ENCODE measurements at regions not wholly inside any gene's neighbourhood (a gene's known extent, or its start where the extent isn't known, plus 50 kb on each side); places are given as distances from the start of the nearest gene placed in this dataset.

DNA sequence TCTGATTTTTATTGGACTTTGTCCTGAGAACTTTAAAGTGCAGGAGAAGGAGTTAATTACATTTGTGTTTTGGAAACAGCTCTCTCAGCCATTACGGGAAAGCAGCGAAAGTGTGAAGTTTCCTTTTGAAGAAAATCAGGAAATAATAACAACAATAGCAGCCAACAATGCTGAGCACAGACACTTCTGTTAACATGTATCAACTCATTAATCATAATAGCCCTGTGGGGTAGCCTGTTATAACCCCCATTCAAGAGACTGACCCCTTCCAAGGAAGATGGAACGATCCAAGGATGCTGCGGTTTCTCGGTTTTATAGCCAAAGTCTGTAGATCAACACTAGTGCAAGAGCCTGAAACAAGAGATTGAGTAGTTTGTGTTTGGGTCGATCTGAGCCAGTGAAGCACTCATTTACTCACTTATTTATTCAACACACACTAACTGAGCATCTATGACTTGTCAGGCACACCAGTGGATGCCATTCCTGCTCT is 195.5 kb downstream of the DRD1 start:
- FAIRE-seq (no peak), DNase-seq (ENCODE audit: insufficient read length, low spot score) (no peak)

DNA sequence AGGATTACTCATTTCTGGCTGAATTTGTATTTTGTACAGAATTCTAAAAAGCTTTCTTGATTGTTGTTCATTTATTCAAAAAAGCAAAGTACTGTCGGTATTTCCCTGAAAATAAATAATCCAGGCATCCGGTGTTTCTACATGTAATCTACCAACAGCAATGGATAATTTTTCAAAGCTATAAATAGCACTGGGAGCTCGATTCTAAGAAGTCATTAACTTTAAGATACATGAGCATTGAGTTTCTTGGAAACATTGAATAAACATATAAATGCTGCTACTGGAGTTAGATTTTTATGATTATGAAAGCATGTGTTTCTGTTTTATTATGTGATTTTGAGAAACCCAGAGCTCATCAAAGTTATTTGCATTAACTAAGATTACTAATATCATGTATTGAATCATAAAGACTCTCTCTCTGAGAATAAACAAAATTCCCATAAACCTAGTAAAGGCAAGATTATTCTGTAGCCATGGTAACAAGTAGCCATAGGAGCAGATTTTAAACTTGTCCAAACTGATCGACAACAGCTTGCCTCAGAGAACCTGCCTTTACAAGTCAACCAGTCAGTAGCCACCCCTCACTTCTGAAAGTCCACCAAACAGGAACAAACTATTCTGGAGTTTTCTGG is 197.0 kb downstream of the DRD1 start:
- no peak for FAIRE-seq
- DNase-seq (ENCODE audit: insufficient read length, low spot score): no peak

DNA sequence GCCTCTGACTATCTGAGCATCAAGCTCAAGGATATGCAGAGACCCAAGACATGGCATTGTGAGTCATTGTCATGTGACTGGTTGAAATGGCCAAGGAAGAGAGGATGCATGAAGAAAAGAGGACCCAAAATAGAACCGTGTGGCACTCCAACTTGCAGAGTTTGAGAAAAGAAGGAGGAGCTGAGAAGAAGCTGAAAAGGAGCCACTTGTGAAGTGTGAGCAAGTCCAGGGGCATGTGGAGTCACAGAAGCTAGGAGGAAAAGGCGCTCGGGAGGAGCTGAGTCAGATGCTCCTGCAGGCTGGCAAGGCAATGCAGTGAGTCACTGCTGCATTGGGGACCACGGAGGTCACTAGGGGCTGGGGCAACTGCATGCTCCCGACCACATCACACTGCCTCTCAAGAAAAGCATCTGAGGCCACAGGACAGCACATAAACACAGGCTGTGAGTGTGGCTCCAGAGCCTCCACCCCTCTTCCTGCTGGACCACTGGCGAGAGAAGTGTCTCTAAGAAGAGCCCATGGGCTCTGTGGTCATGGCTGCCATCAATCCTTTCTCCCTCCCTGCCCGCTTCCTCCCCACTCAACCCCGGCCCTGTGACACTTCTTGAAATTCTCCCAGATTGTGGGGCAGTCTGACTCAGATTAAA is 197.6 kb downstream of the DRD1 start:
- peak; percentile 38 for FAIRE-seq
- DNase-seq (ENCODE audit: insufficient read length, low spot score): peak; percentile 80

DNA sequence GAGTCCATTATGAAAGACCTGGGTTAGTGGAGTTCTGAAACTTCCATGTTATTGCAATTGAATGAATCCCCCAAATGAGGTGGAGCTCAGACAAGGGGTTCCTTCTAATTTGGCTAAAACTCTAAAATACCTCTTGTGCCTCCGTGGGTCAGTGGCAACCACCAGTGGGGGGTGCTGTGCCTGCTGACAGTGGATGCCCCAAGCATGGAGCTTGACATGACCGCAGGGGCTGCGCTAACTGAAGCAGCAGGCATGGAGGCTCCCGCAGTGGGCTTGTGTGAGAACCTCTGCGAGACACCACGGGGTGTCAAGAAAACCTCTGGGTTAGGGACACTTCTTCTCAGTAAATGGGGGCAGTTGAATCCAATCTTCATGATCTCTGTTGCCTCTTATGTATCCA is 200.5 kb downstream of the DRD1 start:
- FAIRE-seq: no peak

DNA sequence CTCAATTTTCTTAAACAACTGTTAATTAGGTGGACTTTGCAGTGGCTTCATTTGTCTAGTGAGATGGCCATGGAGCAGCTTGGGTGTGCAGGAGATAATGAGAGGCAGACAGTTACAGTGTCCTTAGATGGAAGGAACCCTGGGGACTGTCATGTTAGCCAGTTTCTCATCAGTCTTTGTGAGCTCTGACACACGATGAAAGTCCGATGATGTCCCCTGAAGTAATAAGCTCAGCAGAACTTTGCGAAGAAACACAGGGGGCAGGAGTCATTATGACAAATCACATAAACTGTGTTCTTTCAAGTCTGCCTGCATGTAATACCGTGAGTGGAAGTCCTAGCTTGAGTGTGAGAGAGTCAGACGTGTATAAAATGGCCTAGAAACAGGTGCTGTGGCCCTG is 201.8 kb downstream of the DRD1 start:
- no peak for FAIRE-seq
- no peak for DNase-seq (ENCODE audit: insufficient read length, low spot score)

More for the DNA sequence above, 200.5 kb downstream of the DRD1 start:
- DNase-seq (ENCODE audit: insufficient read length, low spot score): no peak

DNA sequence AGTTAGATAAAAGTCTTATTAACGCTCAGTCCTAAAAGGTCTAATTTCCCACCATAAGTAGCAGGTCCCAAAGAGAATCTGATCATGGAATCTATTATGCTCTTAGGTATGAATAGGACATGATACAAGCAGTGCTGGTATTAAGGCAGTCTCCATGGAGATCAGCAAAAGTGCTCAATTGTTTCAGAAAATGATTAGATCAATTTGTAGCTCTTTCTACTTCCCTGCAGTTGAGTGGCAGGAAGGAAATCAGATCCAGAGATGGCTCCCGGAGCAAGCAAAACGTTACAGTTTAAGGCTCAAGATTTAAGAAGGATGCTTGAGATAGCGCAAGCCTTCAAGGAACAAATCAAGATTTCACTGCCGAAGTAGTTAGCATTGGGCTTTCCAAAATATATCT is 205.7 kb downstream of the DRD1 start:
- no peak for FAIRE-seq

DNA sequence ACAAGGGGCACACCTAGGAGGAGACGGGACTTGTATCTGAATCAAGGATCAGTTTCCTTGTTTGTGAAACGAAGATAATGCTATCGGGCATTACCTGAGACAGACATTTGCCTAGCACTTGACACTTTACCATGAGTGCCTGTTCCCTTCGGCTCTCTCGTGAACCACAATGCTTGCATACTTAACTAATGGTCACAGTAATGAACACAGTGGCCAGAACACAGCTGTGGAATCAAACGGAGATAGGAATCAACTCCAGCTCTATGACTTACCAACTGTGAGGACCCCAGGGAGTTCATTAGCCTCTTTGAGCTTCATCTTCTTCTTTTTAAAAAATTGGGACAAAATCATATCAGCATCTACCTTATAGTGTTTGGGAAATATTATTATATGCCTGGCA is 207.8 kb downstream of the DRD1 start:
- DNase-seq (ENCODE audit: insufficient read length, low spot score) (no peak), FAIRE-seq (no peak)

More for the DNA sequence above, 205.7 kb downstream of the DRD1 start:
- DNase-seq (ENCODE audit: insufficient read length, low spot score): no peak

DNA sequence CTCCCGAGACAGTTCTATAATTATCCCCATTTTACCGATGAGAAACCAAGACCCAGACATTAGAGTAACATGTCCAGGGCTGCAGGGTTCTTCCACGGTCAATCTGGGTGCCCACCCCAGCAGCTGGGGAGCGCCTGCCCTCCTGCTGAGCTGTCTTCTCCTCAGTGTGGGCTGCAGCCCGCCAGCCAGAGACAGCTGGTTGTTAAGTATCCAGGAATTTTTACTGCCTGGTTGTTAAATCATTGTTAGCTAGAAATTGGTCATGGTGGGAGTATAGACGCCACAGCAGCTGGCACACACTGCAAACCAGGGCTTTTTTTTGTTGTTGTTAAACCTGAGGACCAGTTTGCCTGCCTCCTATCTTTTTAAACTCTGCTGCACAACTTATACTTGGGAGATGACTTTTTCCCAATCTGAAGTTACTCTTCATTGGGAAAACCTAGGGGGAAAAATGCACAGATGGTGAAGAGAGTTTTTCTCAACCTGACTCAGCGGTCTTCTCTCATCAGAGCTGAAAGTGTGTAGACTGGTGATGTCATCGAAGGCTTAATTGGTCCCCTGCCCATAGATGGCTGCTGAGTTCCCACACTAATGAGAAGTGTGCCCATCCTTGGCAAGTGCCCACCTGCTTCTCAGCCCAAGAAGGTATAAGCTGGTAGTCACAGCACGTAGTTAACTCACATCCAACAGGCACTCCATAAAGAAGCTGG is 208.6 kb downstream of the DRD1 start:
- FAIRE-seq (no peak), DNase-seq (ENCODE audit: insufficient read length, low spot score) (no peak)

DNA sequence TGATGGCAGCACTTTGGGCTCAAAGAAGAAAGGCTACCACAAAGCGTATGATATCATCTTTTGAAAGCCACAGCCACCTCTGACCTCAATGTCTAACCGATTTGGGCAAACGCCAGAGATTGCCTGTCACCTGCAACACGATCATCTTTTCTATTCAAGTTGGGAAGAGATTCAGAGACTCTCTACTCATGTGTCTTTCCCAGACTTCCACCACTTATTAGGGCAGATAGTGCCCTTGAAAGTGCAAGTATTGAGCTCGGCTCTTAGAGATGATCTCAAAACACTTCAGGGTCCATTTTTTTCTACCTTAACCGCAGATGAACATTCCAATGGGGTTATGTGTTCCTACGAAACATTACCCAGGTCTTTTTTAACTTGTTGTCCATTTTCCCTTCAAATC is 213.7 kb downstream of the DRD1 start:
- DNase-seq (ENCODE audit: insufficient read length, low spot score) (no peak), FAIRE-seq (no peak)

DNA sequence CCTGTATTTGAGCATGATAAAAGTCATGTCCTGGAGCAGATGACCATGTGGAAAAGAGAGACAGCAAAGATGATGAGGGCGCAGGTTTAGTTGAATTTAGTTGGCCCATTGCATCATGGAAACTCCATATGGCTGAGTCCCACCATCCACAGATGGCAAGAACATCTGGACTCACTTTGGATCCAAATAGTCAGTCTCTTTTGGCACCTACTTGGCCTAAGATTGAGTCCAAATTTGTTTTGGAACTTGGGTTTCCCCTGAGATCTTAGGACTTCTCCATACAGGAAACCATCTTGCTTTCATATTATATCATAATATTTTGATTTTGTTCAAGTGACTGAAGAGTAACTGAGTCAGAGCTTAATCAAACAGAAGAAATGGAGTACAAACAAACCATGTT is 217.5 kb downstream of the DRD1 start:
- DNase-seq (ENCODE audit: insufficient read length, low spot score) (no peak), FAIRE-seq (no peak)

DNA sequence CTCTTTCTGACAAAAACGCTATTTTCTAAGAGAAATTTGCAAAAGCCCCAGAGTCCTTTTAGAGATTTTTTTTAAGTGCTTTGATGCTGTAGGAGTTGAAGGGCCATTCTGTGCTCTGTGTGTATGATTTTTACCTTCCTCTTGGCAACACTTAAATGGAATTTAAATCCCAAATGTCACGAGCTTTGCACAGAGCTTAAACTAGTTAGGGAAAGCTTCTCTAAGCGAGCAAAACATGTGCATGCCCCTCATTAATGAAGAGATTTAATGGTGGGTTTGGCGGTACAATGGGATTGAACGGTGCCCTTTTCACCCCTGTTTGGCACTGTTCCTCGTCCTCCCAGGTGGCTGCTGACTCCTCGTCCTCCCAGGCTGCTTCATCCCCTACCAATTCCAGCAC is 220.7 kb downstream of the DRD1 start:
- no peak for FAIRE-seq

DNA sequence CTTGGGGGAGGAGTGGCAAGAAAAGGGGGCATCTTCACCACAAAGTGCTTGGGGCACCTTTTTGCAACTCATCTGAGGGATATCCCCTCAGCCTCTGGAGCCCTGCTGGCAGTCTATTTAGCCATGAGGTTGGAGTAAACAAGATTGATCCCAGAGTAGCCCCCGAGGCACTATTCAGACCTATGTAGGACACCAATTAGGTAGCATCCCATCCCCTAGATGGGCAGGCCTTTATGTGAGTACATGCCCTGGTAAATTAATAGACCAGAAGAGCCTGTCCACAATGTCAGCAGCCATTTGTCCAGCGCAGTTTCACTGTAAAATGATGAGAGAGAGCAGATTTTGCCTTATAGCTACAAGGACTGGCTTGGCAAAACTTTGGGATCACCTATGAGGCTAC is 221.4 kb downstream of the DRD1 start:
- no peak for FAIRE-seq
- no peak for DNase-seq (ENCODE audit: insufficient read length, low spot score)

More for the DNA sequence above, 220.7 kb downstream of the DRD1 start:
- DNase-seq (ENCODE audit: insufficient read length, low spot score): no peak

DNA sequence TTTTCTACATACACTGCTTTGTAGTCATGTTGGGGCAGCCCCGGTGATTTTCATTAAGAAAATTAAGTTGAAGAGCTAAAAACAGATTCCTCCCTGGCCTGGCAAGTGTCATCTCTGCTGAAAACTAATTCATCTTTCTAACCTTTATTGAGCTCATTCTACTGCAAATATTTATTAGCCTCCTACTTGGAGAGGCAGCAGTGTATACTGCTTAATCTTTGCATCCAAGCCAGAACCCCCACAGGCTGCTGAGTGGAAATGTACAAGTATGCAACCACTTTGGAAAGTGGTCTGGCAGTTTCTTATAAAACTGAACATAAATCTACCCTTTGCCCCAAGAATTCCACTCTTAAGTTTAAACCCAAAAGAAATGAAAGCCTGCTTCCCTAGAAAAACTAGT is 223.4 kb downstream of the DRD1 start:
- FAIRE-seq (no peak), DNase-seq (ENCODE audit: insufficient read length, low spot score) (no peak)

DNA sequence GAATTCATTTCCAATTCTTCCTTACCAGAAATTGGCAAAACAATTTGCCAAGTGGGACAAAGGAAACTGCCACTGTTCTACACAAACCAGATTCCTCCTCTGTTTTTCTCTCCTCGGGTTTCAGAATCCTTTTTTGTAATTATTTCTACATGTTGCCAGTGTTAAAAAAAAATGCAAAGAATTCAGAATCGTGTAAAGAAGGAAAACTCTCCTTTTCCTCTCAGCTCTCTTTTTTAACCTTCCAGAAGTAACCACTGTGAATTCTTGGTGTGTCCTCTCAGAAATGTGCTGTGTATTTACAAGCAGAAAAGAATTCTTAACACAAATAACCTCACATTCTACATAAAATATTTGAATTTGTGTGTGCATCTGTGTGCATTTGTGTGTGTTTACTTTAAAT is 224.6 kb downstream of the DRD1 start:
- no peak for FAIRE-seq
- DNase-seq (ENCODE audit: insufficient read length, low spot score): no peak

DNA sequence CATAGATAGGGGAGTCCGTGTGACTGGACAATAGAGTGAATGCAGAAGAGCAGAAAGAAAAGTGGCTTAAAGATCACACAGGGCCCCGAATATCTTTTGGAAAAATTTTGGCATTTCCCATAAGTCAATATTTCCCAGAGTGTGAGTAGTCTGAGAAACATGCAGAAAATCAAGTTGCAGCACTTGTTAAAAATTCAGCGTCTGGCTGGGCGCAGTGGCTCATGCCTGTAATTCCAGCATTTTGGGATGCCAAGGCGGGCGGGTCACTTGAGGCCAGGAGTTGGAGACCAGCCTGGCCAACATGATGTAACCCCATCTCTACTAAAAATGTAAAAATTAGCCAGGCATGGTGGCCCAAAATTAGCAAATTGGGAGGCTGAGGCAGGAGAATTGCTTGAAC is 227.0 kb downstream of the DRD1 start:
- FAIRE-seq (no peak), DNase-seq (ENCODE audit: insufficient read length, low spot score) (no peak)

DNA sequence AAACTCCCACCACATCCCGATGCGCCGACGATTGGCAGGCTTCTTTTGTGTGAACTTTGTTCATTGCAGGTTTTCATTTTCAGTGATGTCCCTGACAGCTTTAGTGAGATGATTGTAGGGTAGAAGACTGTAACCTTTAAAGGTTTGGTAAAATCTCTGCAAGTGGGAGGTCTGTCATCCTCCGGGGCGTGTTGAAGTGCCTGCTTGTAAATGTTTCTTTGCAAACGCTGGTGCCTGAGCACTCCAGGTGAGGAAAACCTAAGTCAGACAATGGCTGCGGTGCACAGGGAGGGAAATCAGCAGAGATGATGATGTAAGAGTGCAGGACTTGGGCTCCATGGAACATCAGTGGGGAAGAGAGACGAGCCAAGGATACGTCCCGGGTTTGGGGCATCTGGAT is 228.1 kb downstream of the DRD1 start:
- no peak for FAIRE-seq
- no peak for DNase-seq (ENCODE audit: insufficient read length, low spot score)

DNA sequence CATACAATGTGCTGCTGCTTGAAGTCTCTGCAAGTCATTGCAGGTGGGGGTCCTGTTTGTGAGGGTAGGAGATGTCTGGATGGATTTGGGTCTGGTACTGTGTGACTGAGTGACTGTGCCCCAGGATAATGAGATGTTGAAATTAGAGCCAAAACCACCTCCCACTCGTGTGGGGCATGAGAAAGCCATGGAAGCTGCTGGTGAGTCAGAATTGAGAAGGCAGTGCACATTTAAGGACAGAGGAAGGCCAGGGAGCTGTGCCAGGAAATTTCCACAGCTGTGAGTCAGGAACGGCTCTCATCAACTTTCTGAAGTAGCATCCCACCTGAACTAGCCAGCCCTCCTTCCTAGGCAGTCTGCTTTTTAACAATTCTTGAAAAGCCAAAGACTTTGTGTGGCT is 229.8 kb downstream of the DRD1 start:
- FAIRE-seq (peak; percentile 23), DNase-seq (ENCODE audit: insufficient read length, low spot score) (peak; percentile 32)

DNA sequence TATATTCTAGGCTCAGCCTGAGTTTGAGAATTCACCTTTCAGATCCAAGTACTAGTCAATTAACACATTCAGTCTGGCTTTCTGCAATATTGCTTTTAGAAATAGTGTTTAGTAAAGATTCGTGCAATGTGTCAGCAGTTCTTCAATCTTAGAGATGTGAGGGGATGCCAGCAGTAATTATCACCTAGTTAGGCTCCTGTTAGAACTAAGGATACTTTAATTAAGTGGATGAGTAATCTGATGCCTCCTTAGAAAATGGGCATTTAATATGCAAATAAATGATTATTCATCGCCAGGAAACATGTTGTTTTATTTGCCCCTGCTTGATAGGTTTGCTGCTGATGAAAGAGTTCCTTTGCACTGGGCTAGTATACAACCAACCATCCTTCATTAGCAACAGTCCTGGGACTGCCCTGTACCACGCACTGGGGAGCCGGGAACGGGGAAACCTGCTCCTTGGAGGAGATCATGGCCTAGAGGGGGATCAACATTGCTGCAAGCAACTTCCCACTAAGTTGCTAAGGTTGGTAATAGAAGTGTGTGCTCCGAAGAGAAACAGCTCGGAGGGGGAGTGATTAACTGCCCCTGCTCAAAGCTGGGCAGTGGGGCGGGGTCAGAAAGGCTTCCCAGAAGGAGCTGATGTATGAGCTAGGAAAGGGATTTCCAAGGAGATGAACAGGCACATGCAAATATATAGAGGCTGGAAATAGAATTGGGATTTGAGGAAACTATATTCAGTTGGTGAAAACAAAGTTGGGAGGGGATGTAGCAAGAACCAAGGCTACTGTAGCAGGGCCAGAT is 231.8 kb downstream of the DRD1 start:
- FAIRE-seq (no peak), DNase-seq (ENCODE audit: insufficient read length, low spot score) (no peak)

DNA sequence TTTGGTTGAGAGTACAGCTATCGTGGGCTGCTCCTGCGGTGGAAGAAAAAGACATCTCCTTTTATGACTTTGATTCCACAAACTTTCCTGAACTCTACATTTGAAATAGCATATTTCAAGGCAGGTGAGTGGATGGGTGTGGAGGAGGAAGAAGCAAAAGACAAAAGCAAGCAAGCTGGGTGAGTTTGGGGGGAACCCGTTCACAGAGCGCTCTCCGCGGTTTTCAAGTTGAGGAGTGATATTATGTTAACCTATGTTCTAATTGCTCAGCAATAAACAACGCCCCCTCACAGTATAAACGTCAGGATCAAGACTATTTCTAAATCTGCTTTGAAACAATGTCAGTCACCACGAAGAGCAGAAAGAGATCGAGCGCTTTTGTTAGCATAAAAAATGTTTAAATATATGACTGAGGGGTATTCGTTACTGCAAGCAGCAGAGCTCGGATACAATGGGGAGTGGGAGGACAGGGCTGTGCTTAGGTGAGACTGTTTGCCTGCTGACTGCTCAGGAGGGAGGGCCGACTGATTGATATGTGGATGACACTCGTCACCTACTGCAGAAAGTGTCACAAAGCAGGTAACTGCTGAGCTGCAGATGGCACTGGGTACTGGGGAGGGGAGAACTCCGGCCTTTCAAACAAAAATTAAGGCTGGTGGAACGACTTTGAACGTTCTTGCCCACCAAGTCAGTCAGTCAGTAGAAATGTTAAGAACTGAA is 236.5 kb downstream of the DRD1 start:
- DNase-seq (ENCODE audit: insufficient read length, low spot score) (no peak), FAIRE-seq (no peak)

DNA sequence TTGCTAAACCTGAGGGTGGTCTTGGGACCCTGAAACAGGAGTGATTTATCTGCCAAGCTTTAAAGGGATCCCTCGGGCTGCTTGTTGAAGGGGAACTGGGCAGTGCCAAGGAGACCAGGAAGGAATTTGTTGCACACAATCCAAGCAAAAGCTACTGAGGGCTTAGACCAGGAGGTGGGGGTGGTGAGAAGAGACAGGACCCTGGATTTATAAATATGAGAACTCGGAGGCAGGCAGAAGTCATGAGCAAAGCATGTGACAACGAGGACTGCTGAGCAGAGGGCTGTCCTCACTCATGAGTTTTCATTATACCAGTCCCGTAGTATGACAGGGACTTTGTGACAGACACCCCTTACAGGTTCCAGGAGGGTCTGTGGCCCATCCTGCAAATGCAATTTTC is 237.3 kb downstream of the DRD1 start:
- no peak for FAIRE-seq
- no peak for DNase-seq (ENCODE audit: insufficient read length, low spot score)

All from HTR-8/SVneo (cell line).